ENCODE measurements at regions not wholly inside any gene's neighbourhood (a gene's known extent, or its start where the extent isn't known, plus 50 kb on each side); places are given as distances from the start of the nearest gene placed in this dataset.

GRCh38 chr10:100685331-100685730 lies 60.1 kb upstream of the PAX2 start:
- Histone ChIP-seq H3K4me1 (no peaks in the 10 kb centered on the region), H3K4me3 (no peak overlapping the region), H3K9me3 (no peaks in the 10 kb centered on the region), H3K27me3 (peaks cover 78 to 83% (median 78%) of the 10 kb centered on the region in 3 donors), H3K27ac (no peak overlapping the region), H3K36me3 (no peaks in the 10 kb centered on the region)
- TF ChIP-seq CTCF (IDR thresholded peaks at IDR 0.05 in 4 of 5, conservative IDR thresholded peaks at IDR 0.05 in 1 of 5) = no peak
- TF ChIP-seq POLR2A (IDR thresholded peaks at IDR 0.05) = no peak
- in situ Hi-C loops (cut with MboI; ENCODE audit: low sequenced_read_pairs in 4 of 4) (no loop called here), intact Hi-C loops (cut with DNase I; ENCODE audit: low total_unique reads) (no loop called here)
- DNase-seq (no peak), ATAC-seq (no peak)

- in situ Hi-C loops (cut with MboI; ENCODE audit: low sequenced_read_pairs in 4 of 4) (no loop called here), intact Hi-C loops (cut with DNase I; ENCODE audit: low total_unique reads) (no loop called here)
- no peak for DNase-seq
- ATAC-seq = no peak
- Histone ChIP-seq H3K27ac (no peak overlapping the region), H3K4me3 (no peak overlapping the region), H3K27me3 (peaks cover 62 to 65% (median 63%) of the 10 kb centered on the region in 3 donors), H3K36me3 (no peaks in the 10 kb centered on the region), H3K4me1 (no peaks in the 10 kb centered on the region), H3K9me3 (no peaks in the 10 kb centered on the region)
- no peak for TF ChIP-seq CTCF (IDR thresholded peaks at IDR 0.05 in 4 of 5, conservative IDR thresholded peaks at IDR 0.05 in 1 of 5)
- TF ChIP-seq POLR2A (IDR thresholded peaks at IDR 0.05) = no peak
These were observed 58.0 kb upstream of the PAX2 start for GRCh38 chr10:100687143-100688003.

GRCh38 chr10:100688201-100688600 lies 57.2 kb upstream of the PAX2 start:
- no peaks in the 10 kb centered on the region for H3K9me3 ChIP-seq
- ATAC-seq = no peak
- H3K36me3 ChIP-seq = no peaks in the 10 kb centered on the region
- H3K27me3 ChIP-seq = peaks cover 56 to 59% (median 57%) of the 10 kb centered on the region in 3 donors
- intact Hi-C loops (cut with DNase I; ENCODE audit: low total_unique reads) = no loop called here
- TF ChIP-seq CTCF (IDR thresholded peaks at IDR 0.05 in 4 of 5, conservative IDR thresholded peaks at IDR 0.05 in 1 of 5) (no peak), POLR2A (IDR thresholded peaks at IDR 0.05) (no peak)
- DNase-seq = no peak
- in situ Hi-C loops (cut with MboI; ENCODE audit: low sequenced_read_pairs in 4 of 4) = no loop called here
- H3K4me3 ChIP-seq = no peak overlapping the region
- no peak overlapping the region for H3K27ac ChIP-seq
- no peaks in the 10 kb centered on the region for H3K4me1 ChIP-seq

- Histone ChIP-seq H3K27ac (no peak overlapping the region), H3K27me3 (peaks cover 5 to 19% (median 11%) of the 10 kb centered on the region in 3 donors), H3K9me3 (no peaks in the 10 kb centered on the region), H3K4me3 (no peak overlapping the region), H3K36me3 (no peaks in the 10 kb centered on the region), H3K4me1 (no peaks in the 10 kb centered on the region)
- TF ChIP-seq POLR2A (IDR thresholded peaks at IDR 0.05) (no peak), CTCF (IDR thresholded peaks at IDR 0.05 in 4 of 5, conservative IDR thresholded peaks at IDR 0.05 in 1 of 5) (no peak)
- intact Hi-C loops (cut with DNase I; ENCODE audit: low total_unique reads) (no loop called here), in situ Hi-C loops (cut with MboI; ENCODE audit: low sequenced_read_pairs in 4 of 4) (no loop called here)
- DNase-seq (no peak), ATAC-seq (no peak)
These were observed 51.6 kb upstream of the PAX2 start for GRCh38 chr10:100693821-100694220.
